ENCODE measurements at regions not wholly inside any gene's neighbourhood (a gene's known extent, or its start where the extent isn't known, plus 50 kb on each side); places are given as distances from the start of the nearest gene placed in this dataset.

- DNase-seq (ENCODE audit: low read depth): no peak
Measured at GRCh38 chr1:198472997-198473396, 67.5 kb downstream of the ATP6V1G3 start.

GRCh38 chr1:198472119-198472518 lies 68.4 kb downstream of the ATP6V1G3 start:
- DNase-seq (ENCODE audit: low read depth): peak; percentile 80

DNA sequence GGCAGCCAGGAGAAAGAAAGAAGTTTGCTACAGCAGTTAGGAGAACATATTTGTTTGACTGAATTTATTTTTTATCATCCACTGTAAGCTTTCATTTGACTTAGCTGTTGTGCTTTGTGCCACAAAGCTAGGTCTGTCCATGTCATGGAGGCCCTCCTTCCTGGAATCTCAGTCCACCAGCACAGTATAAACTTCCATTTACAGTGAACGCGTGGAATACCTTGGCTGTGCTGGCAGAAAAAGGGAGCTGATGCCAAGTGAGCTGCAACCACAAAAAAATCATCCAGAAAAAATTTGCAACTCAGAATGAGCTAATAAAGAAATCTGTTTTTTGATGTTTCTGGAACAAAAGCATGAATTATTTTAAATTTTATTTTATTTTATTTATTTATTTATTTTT lies 72.6 kb downstream of the ATP6V1G3 start:
- peak; percentile 78 for DNase-seq (ENCODE audit: low read depth)

DNA sequence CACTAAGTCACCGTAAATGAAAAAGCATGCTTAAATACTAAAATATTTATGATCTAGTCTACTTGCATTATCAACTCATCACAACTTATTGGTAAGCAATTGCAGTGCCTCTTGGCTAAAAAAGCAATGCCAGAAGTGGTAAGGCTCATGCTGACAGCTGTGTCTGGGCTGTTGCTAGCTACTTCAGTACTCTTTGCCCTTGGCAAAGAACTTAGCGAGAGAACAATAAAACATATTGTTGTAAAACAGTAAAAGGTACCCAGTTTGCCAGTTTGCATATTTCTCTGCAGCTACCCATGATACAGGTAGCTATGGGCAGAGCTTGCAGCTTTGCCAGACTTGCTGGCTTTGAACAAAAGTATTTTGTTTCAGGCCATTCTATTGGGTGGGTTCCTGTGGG lies 73.1 kb downstream of the ATP6V1G3 start:
- peak; percentile 53 for DNase-seq (ENCODE audit: low read depth)

DNA sequence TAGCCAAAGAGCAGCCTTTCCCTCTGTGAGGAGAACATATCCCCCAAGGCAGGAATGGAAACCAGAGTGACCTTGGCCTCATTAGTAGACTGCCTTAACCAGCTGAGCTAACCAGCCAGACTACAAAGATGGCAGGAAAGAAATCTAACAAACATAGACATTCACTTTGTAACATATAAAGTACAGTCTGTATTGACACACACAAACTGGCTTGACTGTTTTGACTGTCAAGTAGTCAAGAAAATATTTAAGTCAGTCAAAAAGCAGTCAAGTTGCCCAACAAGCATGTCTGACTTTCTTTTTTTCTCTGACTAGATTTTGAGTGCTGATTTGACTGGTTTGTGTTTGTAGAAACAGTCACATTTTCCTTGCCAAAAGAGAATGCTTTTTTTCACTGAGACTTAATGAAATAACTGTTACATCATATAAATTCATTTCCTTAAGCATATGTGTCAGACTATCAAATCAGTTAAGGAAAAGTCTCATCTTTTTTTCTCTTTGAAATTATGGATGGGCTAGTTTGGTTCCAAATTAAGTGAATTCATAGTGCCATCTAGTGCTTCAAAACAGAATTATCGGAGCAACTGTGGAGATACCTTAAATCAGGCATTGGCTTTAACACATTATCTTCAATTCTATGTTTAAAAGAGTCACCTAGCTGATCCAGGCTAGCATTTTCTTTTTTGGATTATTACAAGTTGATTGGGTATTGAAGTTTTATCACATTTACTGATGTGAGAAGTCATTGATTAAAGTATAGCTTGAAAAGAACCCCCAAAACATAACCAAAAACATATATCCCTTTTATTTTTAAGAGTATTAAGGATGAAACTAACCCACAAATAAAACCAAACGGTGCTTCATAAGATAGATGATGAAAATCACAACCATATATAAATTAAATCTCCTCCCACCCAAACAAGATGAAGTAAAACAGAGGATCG lies 75.0 kb downstream of the ATP6V1G3 start:
- DNase-seq (ENCODE audit: low read depth): peak; percentile 75

GRCh38 chr1:198463709-198464108 lies 76.8 kb downstream of the ATP6V1G3 start:
- no peak for DNase-seq (ENCODE audit: low read depth)

DNA sequence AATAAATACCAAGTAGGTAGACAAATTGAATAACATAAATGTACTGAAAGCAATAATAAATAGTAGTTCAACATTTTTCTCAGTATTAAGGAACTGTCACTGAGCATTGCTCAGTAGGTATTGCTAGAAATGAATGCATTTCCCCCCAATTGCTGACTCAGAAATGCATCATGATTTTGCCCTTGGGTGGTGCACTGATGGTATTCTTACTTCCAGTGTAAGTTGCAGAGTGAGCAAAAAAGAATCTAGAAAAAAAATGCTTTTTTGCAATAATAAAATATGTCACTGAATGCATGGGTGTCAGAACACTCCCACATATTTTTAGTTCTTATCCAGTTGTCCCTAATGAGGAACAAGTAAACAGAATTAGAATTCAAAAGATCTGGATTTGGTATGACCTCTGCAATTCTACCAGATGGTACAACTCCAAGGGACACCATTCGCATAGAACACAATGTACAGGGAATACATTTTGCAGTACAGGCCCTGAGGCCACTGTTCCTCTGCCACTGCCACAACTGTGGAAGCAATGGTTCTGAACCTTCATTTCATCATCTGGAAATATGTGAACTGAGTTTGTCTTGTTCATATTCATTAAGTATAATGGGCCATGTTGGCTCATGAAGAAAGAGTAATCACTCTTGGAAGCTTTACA lies 78.0 kb downstream of the ATP6V1G3 start:
- DNase-seq (ENCODE audit: low read depth): peak; percentile 79

DNA sequence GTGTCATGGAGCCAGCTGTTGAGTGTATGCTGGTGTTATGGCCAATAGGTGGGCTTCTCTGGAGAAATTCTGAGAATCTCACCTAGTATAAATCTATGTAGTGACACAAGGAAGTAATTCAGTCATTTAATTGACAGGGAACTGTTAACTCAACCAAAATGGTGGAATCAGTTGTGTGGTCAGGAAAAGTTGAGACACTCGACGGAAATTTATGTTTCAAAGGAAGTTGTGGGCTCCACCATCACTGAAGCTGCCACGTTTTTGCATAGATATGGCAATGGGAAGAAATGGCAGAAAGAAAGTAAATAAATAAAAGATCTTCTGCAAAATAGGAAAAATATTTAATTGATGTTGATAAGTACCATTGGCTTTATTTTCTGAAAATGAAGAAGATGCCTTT lies 84.5 kb downstream of the ATP6V1G3 start:
- DNase-seq (ENCODE audit: low read depth): no peak

DNA sequence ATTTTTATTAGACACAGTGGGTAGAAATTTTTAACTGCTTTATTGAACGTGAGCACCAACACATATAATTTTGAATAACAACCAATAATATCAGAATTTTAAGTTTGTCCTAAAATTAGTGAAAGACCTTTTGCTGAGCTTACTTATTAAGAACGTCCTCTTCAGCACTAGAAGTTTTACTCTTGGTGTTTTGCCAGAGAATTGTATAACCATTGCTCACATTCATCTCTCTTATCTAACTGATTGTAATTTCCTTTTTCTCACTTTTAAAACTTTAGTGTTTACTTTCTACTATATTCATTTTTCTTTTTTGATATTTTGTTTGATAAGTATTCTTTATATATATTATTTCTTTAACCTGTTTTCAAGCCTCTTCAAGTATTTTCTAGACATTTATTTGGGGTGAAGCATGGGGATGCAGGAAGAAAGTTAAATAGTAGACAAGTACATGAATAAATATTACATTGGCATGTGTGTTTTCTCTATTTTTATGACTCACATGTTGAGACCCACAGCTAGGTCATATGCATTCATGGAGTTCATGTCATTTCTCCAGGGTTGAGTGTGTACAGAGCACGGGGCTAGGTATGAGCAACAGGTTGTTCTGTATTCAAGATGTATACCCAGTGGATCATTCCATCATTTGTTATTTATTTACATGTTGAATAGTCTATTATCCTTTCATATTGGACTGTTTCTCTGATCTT lies 90.6 kb downstream of the ATP6V1G3 start:
- peak; percentile 64 for DNase-seq (ENCODE audit: low read depth)

DNA sequence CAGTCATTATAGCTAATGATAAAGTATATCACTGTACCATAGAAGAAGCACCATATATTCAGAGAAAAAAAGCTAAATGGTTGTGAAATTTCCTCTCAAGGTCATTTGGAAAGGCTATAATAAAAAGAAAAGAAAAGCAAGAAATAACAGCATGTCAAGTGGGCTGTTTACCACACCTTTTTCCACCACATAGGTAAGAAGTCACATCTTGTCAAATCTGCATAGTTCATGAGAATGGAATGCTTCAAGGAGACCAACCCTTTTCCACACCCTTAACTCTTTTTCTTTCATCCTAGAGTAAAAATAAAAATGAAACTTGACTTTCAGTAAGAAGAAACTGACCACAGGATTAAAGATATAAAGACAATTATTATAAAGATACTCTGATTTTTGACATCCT lies 91.2 kb downstream of the ATP6V1G3 start:
- DNase-seq (ENCODE audit: low read depth): peak; percentile 50

- DNase-seq (ENCODE audit: low read depth): no peak
Measured at GRCh38 chr1:198447468-198447867, 93.0 kb downstream of the ATP6V1G3 start.

DNA sequence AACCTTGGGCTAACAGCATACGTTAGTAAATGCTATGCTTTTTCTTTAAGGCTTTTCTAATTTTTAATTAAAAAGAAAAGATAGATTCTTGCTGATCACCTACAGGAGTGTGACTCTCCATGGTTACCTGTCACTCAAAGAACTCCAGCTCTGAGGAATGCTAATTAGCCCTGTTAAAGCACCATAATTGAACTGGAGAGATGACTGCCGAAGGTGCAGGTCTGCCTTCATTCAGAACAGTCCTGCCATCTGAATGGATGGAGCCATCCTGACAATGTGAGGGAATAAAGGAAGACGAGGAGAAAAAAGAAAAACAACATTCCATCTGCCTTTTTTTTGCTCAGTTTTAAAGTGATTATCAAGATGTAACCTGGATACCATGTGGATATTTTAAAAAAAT lies 94.6 kb downstream of the ATP6V1G3 start:
- no peak for DNase-seq (ENCODE audit: low read depth)

DNA sequence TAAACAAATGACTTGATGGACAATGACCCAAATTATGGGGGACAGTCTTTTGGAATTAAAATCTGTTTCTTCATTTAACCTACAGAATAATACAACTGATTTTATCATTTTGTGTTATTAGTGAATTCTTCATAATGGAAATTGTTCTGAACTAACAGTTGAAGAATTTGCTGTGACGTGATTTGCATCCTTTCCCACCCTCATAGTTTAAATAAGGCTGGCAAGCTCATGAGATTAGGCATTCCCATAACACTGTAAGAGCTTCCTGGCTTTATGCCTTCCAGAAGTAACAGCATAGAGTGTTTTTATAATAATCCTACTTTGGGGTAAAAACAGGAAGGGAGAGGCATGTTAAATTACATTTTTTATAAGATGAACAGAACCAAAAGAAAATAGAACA lies 95.7 kb downstream of the ATP6V1G3 start:
- peak; percentile 42 for DNase-seq (ENCODE audit: low read depth)

GRCh38 chr1:198443365-198444233 lies 96.9 kb downstream of the ATP6V1G3 start:
- peak; percentile 96 for DNase-seq (ENCODE audit: low read depth)

DNA sequence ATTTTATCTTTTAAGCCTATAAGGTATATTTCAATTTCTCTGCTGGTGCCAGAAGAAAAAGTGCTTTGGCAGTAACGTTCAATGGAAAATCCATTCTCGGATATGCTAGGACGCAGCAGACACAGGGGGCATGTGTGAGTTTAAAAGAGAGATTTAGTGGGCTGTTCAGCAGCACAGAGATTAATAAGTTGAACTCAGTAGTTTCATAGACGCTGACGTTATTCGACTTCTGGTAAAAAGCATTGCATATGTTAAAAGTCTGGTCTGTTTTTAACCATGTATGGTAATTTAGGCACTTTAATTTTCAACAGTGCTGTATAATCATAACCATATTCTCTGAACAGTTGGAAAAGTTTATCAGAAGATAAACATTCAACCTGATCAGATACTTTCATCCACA lies 99.6 kb downstream of the ATP6V1G3 start:
- DNase-seq (ENCODE audit: low read depth): no peak

DNA sequence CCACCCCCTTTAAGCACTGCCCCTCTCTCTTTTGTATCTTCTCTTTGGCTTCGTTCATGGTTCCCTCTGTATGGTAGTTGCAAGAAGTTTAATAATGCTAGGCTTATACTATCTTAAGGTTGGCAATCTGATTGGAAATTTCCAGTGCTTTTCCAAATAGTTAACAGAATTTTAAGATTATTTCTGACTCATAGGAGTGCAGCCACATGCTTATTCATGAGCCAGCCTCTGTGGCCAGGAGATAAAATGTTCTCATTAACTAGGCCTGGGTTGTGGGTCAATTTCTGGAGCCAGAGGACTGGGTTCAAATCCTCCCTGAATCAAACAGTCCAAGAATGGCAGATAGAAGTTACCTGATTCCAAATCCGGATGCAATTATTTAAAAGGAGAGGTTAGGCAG lies 103.1 kb downstream of the ATP6V1G3 start:
- peak; percentile 66 for DNase-seq (ENCODE audit: low read depth)

DNA sequence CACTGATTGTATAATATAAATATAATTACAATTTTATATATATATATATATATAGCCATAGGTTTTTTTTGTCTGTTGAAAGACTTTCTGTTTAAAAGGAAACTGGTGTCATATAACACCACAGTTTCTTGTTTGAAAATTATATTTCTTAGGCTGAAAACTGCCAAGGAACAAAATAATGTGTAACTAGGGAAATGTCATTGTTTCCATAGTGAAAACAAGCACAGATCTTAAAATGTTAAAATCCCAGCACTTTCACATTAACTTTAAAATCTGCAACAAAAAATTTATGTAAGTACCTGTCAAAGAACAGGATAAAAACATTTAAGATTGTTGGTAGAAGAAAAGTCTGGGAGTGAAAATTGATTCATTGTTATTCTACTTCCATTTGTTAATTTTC lies 104.2 kb downstream of the ATP6V1G3 start:
- DNase-seq (ENCODE audit: low read depth): peak; percentile 12

- DNase-seq (ENCODE audit: low read depth): no peak
Measured at GRCh38 chr1:198435056-198435455, 105.4 kb downstream of the ATP6V1G3 start.

- DNase-seq (ENCODE audit: low read depth): peak; percentile 25
Measured at GRCh38 chr1:198424441-198424840, 116.0 kb downstream of the ATP6V1G3 start.

DNA sequence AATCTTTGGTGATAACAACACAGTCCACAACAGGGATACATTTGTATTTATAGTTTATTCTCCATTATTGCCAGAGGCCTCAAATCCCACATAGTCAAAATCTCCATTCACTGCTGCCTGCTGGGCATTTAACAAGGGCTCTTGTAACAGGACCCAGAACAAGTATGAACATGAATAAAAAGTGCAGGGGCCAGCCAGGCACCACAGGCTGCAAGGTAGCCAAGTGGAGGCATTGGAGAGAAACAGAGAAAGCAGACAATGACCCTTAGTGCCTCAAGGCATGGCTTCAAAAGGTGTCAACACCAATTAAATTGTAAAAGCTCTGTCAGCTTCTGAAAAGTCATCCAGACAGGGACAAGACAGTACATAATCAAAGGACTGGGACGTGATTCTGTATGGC lies 116.8 kb downstream of the ATP6V1G3 start:
- DNase-seq (ENCODE audit: low read depth): no peak

- DNase-seq (ENCODE audit: low read depth): no peak
Measured at GRCh38 chr1:198417039-198417438, 123.4 kb downstream of the ATP6V1G3 start.

GRCh38 chr1:198416296-198416695 lies 124.2 kb downstream of the ATP6V1G3 start:
- no peak for DNase-seq (ENCODE audit: low read depth)
